GM19468 (cell line): ENCODE measurements at regions not wholly inside any gene's neighbourhood (a gene's known extent, or its start where the extent isn't known, plus 50 kb on each side); places are given as distances from the start of the nearest gene placed in this dataset.

Experiments used
- ATAC-seq: cut with Tn5 transposase; IDR thresholded peaks from one replicate; pipeline ENCODE4 v1.9.1; 2021; ENCODE audit warnings: mild to moderate bottlenecking, moderate library complexity, moderate number of reproducible peaks; ENCODE audit not compliant: unreplicated experiment; ENCODE audit errors: extremely low read depth

DNA sequence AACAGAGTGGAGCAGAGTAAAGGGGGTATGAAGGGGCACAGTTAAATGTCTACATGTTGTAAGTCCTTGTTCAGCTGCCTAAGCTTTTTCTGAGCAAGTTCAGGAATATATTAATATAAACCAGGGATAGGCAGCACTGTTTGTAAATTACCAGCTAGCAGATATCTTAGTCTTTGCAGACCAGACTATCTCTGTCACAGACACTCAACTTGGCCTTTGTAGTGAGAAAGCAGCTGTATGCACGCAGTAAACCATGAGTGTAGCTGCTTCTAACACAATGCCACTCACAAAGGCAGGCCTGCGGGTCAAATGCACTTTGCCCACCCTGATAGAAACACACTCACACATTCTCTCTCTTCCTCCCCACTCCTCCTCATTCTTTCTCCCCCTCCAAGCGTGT, 1016.9 kb downstream of the UQCRFS1 start:
- no peak for ATAC-seq

DNA sequence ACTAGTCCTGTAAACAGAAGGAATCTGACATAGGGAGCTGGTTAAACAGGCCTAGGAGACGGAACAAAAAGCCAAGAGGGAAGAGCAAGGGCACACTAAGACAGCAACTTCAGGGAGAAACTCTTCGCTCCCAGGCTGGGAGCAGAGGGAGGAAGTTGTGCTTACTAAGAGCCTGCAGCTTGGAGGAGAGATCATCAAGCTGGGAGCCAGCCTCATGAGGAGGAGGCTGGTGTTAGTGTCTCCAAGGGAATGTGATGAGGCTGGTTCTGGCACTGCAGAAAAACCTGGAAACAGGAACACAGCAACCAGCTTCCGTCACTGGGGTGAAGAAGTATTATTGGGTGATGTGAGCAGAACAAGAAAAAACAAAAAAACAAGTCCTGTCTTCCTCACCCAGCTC, 1027.3 kb downstream of the UQCRFS1 start:
- no peak for ATAC-seq

GRCh38 chr19:28184997-28185396, 1028.0 kb downstream of the UQCRFS1 start:
- no peak for ATAC-seq

GRCh38 chr19:28176193-28176592, 1036.8 kb downstream of the UQCRFS1 start:
- no peak for ATAC-seq

DNA sequence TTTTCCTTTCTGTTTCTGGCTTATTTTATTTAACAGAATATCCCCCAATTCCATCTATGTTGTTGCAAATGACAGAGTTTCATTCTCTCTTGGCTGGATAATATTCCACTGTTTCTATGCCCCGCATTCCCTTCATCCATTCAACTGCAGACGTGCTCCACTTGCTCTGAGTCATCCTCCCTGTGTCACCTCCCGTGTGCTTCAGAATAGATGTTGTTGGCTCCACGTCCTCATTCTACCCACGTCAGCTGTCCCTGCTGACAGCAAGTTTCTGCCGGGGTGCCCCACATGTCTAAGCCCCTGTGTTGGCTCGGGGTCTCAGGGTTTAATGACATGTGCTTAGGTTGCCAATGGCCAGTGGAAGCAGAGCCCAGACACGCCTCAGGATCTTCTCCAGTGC, 1041.0 kb downstream of the UQCRFS1 start:
- no peak for ATAC-seq

DNA sequence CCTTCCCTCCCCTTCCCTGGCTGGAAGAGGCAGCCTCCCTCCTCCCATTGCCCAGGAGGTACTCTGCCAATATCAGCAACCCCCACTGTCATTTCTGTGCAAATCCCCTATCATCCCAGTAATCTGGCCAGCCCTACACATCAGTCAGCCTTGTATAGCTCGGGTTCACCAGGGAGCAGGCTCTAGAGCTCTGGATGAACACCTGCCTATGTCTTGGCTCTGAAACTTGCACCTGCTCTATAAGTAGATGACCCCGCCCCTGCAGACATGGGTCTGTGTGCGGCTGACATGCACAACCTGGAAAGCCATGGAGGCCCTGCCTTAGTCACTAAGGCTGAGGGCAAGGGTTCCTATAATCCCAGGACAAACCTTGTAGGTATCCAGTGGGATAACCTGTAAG, 1042.9 kb downstream of the UQCRFS1 start:
- ATAC-seq = no peak

DNA sequence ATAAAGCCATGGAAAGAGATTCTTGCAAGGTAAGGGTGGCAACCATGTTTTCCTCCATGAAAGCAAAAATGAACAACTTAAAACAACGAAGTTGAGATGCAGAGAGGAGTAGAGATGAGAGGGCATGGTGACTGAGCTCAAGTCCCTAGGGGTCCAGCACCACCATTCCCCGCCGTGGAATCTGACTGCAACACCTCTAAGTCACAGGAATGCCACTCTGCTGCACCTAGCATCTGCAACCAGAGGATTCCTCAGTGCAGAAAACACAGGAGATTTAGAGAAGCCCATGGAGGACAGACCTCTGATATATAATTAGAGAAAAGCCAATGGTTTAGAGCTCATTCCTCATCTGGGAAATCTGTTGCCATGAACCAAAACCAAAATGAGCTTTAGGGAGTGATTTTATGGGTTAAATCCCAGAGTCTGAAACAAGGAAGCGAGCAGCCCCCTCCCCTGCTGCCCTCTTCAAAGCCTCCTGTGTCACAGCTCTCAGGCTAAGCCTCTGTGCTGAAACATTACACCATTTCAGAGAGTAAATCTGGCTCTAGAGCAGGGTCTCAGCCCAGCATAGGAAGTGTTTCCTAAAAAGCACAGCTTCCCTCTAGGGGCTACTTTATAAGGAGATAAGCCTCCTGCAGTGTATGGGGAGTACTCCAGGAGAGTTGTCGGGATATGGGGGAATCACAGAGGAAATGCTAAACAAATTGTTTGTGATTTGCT, 1043.6 kb downstream of the UQCRFS1 start:
- no peak for ATAC-seq

DNA sequence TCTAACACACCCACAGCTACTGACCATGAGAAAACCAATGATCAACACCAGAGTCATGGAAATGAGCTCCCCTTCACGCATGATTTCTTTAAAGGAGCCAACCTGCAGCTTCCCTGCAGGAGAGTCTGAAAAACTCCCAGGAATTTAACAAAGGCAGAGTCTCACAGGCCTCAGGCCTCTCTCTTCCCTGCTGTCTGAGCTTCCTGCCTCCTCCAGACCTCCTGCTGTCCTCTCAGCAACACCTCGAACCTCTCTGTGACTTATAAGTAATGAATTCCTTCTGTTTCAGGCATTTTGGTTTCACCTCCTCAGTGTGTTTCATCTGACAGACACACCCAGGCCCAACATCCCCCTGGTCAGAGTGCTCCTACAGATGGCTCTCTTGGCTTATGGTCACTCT, 1044.4 kb downstream of the UQCRFS1 start:
- ATAC-seq = no peak

GRCh38 chr19:28166025-28166424, 1046.9 kb downstream of the UQCRFS1 start:
- ATAC-seq = no peak

GRCh38 chr19:28164214-28164613, 1048.7 kb downstream of the UQCRFS1 start:
- no peak for ATAC-seq

DNA sequence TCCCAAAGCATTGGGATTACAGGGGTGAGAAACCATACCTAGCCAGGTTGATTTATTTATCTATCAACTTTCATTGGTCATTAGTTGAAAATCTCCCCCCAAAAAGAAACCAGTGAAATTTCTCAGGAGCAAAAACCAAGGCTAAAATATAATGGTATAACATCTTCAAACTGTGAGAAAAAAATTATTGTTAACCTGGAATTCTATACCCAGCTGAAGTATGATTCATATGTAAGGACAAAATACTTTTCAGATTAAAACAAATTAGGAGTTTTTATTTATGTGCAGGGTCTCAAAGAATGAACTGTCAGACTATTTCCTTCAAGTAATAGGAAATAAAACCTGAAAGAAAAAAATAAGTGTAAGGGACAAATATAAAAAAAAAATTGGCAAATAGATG, 1053.9 kb downstream of the UQCRFS1 start:
- ATAC-seq = no peak

- no peak for ATAC-seq
These were observed 1057.7 kb downstream of the UQCRFS1 start for GRCh38 chr19:28155265-28155664.

GRCh38 chr19:28154077-28154476, 1058.9 kb downstream of the UQCRFS1 start:
- no peak for ATAC-seq

DNA sequence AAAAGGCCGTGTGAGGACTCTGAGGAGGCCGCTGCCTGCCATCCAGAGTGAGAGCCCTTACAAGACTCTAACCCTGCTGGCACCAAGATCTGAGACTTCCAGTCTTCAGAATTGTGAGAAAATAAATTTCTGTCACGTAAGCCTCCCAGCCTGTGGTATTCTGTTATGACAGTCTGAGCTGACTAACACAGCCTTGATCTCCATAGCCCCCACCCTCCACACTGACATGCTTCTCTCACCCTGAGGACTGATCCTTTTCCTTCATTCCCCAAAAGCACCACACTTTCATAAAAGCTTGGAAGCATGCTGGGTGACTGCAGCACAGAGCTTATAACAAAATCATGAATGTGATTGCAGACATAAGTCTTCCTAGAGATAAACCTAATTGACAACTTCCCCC, 1059.8 kb downstream of the UQCRFS1 start:
- ATAC-seq = no peak

- no peak for ATAC-seq
These were observed 1060.8 kb downstream of the UQCRFS1 start for GRCh38 chr19:28152195-28152594.

- no peak for ATAC-seq
These were observed 1062.8 kb downstream of the UQCRFS1 start for GRCh38 chr19:28150129-28150528.

DNA sequence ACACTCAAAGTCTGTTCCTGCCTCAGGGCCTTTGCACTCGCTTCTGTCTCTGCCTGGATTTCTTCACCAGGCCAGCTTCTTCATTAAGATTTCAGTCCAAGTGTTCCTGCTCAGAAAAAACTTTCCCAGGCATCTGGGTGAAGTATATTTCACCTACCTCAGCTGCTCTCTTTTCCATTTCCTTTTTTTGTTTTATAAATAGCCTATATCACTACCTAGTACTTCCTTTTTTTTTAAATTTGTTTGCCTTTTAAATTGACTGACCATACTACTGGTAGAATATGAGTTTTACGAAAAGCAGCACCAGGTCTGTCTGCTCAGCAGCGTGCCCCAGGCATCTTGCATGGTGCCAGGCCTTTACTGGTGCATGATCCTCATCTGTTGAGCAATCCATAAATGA, 1064.4 kb downstream of the UQCRFS1 start:
- ATAC-seq = no peak

GRCh38 chr19:28142258-28142657, 1070.7 kb downstream of the UQCRFS1 start:
- ATAC-seq = no peak

DNA sequence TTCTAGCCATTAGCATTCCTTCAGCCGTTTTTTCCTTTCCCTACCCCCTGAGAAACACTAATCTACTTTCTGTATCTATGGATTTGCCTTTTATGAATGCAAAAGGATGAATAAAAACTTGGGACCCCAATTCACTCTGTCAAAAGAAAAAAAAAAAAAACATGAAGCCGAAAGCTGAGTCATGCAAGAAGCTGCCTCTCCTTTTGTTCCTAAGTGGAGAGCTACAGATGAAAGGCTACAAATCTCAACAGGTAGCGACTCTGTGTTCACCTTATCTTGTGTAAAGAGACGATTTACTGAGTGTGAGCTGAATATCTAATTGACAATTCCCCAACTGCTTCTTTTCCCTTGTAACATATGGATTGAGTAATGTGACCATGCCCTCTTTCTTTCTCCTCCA, 1072.8 kb downstream of the UQCRFS1 start:
- no peak for ATAC-seq

- no peak for ATAC-seq
These were observed 1075.2 kb downstream of the UQCRFS1 start for GRCh38 chr19:28137772-28138171.

- no peak for ATAC-seq
These were observed 1076.2 kb downstream of the UQCRFS1 start for GRCh38 chr19:28136796-28137195.

- ATAC-seq = no peak
These were observed 1077.1 kb downstream of the UQCRFS1 start for GRCh38 chr19:28135825-28136224.

- ATAC-seq = no peak
These were observed 1078.6 kb downstream of the UQCRFS1 start for GRCh38 chr19:28134311-28134710.
